HFF-Myc (cell line): ENCODE measurements at regions not wholly inside any gene's neighbourhood (a gene's known extent, or its start where the extent isn't known, plus 50 kb on each side); places are given as distances from the start of the nearest gene placed in this dataset.
"Not testable (repeated sequence)": the region's sequence is repeated elsewhere in the genome, so short reads cannot be mapped to it uniquely, and the experiment has no call there.

ENCODE experiments used
- DNase-seq: peaks from one replicate; pipeline ENCODE4 v3.0.0-alpha.2; 2011; ENCODE audit warnings: low read depth; ENCODE audit errors: extremely low read depth
- H3K4me3 ChIP-seq: replicated peaks from 2 replicates; pipeline ENCODE4 v1.5.1; 2011; ENCODE audit warnings: low read depth, mild to moderate bottlenecking, control low read depth, low read length
- TF ChIP-seq, protein P1 (sequence below): IDR thresholded peaks from 2 replicates; pipeline ENCODE4 v1.5.1; 2012; ENCODE audit warnings: mild to moderate bottlenecking, low read depth, low read length, control low read depth; ENCODE audit errors: missing control alignments

- H3K4me3 ChIP-seq: no peak overlapping the region
- TF ChIP-seq, protein P1, sequence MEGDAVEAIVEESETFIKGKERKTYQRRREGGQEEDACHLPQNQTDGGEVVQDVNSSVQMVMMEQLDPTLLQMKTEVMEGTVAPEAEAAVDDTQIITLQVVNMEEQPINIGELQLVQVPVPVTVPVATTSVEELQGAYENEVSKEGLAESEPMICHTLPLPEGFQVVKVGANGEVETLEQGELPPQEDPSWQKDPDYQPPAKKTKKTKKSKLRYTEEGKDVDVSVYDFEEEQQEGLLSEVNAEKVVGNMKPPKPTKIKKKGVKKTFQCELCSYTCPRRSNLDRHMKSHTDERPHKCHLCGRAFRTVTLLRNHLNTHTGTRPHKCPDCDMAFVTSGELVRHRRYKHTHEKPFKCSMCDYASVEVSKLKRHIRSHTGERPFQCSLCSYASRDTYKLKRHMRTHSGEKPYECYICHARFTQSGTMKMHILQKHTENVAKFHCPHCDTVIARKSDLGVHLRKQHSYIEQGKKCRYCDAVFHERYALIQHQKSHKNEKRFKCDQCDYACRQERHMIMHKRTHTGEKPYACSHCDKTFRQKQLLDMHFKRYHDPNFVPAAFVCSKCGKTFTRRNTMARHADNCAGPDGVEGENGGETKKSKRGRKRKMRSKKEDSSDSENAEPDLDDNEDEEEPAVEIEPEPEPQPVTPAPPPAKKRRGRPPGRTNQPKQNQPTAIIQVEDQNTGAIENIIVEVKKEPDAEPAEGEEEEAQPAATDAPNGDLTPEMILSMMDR: no peak
- no peak for DNase-seq
These were observed 545.4 kb downstream of the CDH9 start for GRCh38 chr5:26492906-26493459.

DNA sequence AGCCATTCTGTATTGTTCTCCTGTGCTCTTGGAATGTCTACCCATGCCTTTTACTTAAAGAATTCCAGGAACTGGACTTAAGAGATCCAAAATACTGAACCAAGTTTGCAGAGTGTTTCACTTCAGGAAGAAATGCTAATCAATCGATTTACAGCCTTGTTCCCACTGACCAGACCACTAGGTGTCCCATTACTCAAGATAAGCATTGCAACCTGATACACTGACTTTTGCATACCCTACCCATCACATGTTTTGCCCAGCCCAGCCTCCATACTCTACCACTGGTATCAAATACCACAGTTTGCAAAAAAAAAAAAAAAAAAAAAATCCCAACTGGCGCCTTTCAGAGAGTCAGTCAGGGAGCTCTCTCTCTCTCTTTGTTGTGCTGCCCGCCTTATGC, 550.8 kb downstream of the CDH9 start:
- TF ChIP-seq, protein P1: no peak
- no peak overlapping the region for H3K4me3 ChIP-seq
- no peak for DNase-seq

DNA sequence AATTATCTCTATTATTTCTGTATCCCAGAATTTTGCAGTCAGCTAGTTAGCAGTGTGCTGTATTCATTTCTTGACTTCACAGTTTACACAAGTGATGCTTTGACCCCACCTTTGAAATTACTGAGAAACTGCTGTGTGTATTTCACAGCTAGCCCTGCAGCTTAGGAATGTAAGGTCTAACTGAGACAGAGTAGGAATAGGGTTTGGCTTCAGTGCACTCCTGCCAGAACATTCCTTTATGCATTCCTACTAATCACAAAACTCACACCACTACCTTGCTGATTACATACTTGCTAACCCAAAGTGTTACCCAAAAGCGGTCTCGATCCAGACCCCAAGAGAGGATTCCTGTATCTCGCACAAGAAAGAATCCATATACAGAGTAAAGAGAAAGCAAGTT, 551.8 kb downstream of the CDH9 start:
- no peak overlapping the region for H3K4me3 ChIP-seq
- TF ChIP-seq, protein P1: no peak
- DNase-seq: no peak

DNA sequence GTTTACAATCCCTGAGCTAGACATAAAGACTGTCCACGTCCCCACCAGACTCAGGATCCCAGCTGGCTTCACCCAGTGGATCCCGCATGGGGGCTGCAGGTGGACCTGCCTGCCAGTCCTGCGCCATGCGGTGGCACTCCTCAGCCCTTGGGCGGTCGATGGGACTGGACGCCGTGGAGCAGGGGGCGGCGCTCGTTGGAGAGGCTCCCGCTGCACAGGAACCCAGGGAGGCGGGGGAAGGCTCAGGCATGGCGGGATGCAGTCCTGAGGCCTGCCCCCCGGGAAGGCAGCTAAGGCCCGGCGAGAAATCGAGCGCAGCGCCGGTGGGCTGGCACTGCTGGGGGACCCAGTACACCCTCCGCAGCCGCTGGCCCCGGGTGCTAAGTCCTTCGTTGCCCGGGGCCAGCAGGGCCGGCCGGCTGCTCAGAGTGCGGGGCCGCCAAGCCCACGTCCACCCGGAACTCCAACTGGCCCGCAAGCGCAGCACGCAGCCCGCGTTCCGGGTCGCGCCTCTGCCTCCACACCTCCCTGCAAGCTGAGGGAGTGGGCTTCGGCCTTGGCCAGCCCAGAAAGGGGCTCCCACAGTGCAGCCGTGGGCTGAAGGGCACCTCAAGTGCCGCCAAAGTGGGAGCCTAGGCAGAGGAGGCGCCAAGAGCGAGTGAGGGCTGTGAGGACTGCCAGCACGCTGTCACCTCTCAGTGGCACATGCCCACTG, 553.1 kb downstream of the CDH9 start:
- DNase-seq, H3K4me3 ChIP-seq: not testable (repeated sequence)

DNA sequence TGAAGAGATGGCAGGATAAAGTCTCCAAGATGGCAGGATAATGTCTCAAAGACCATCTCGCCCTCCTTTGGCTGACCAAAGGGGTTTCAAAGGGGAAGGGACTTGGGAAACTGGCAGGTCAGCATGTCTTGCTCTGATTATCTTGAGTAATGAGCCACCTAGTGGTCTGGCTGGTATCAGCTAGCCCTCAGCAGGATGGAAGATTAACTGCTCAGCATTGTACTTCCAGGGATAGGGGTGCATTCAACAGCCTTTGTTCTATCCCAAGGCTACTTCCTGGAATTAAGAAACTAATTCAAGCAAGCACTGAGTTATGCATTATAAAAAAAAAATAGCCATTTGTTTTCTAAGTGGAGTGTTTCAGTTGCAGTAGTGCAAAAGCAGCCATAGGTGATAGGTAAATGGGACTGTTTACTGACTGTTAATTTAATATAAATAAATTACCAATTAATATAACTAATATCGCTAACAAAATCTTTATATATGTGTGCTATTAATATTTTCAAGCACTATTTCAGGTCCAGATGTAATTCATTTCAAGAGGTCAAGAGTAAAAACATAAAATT, 555.5 kb downstream of the CDH9 start:
- H3K4me3 ChIP-seq: no peak overlapping the region
- TF ChIP-seq, protein P1: peak; percentile 24
- DNase-seq: no peak

DNA sequence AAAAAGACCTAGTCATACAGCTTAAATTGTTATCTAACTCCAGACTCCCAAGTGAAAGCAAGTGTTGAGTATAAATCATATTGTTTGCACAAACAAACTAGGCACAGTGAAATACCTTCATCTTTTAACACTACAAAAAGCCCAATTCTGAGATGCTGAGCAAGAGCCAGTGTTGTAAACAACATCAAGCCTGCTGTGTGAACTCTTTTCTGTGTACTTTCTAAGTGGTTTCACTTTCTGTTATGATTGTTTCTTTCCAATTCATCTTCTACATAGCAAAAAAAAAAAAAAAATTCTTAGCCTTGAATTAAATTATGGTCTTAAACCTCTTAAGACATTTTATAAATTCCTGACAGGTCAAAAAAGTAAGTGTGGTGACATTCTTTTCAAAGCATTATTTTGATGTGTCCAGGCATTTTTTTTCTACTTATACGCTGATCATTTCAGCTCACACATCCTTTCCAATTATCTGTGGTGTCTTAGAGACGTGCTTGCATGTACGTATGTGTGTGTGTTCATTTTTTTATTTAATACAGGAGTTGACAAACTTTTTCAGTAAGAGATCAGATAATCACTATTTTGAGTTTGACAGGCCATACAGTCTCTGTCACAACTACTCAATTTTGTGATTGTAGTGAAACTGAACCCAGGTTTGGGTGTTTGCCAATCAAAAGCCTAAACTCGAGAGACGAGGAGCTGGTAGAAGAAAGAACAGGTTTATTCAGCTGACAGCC, 556.1 kb downstream of the CDH9 start:
- DNase-seq: no peak
- TF ChIP-seq, protein P1: no peak
- no peak overlapping the region for H3K4me3 ChIP-seq

DNA sequence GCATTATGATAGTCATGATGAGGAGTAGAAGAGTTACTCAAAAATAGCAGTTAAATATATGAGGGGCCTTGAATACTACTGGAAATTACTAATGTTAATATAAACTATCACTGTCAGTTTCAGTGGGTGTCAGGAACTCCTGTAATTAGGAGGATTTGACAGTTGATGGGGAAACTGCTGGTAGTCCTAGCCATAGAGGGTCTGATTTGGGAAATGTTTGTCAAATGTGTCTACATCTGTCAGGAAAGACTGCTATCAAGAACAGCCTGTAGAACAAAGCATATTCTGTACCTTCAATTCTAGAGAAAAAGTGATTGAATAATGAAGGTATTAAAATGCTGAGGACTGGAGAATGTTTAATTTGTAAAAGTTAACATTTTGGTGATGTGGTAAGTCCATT, 567.9 kb downstream of the CDH9 start:
- DNase-seq: no peak
- H3K4me3 ChIP-seq: no peak overlapping the region
- TF ChIP-seq, protein P1: no peak
